HG02798 (cell line): ENCODE measurements at regions not wholly inside any gene's neighbourhood (a gene's known extent, or its start where the extent isn't known, plus 50 kb on each side); places are given as distances from the start of the nearest gene placed in this dataset.
"Not testable (repeated sequence)": the region's sequence is repeated elsewhere in the genome, so short reads cannot be mapped to it uniquely, and the experiment has no call there.

Experiments used
- ATAC-seq: cut with Tn5 transposase; IDR thresholded peaks from one replicate; pipeline ENCODE4 v1.9.1; 2021; ENCODE audit warnings: mild to moderate bottlenecking; ENCODE audit not compliant: unreplicated experiment, poor library complexity

DNA sequence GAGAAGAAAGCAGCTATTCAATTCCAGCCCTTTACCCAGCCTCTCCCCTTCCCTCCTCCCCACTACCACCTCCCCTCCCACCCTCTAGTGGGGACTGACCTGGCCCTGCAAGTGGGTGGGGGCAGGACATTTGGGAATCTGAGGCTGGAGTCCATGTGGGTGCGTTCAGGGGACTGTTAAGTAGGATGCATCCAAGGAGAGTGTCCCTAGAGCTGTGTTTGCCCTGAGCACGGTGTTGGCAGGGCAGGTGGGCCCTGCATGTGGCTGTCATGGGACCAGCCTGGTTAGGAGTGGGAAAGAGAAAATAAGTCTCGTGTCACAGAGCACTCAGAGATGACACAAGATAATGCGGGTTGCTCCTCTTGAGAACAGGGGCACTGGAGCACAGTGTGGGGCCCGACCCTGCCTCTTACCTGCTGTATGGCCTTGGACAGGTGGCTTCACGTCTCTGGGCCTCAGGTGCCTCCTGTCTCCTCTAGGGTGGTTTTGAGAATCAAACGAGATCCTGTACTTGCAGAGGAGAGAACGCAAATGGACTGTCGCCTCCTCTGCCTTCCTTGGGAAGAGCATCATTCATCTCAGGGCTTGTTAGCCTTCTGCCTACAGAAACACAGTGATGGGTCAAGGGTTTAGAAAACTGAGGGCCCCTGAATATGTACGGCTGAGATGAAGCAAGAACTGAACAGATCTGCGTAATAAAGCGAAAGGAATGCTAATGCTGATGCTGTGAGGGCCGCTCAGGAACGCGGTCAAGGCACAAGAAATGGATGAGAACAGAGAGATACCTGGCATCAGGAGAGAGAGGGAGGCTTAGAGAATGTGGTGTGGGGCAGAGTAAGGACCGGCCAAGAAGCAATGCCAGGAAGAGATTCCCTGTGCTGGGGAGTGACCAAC, 187.7 kb upstream of the HAAO start:
- no peak for ATAC-seq

DNA sequence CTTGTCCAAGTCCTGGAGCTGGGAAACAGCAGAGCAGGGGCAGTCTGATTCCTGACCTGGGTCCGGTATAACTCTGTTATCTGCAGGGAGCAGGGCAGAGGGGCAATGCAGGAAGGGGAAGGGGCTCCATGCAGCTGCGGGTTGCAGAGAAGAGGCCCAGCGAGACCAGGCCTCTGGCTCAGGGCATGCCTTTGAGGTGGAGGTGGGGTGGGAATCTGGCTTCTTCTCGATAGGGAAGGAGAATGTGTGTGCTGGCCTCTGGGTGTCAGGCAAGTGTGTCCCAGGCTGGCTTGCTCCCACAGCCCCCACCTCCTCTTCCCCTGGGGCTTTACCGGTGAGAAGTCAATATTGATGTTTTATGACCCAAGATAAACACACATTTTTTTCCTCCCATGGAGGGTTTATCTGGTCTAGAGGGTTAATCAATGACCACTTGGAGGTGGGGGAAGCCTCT, 187.1 kb upstream of the HAAO start:
- ATAC-seq, result no peak

DNA sequence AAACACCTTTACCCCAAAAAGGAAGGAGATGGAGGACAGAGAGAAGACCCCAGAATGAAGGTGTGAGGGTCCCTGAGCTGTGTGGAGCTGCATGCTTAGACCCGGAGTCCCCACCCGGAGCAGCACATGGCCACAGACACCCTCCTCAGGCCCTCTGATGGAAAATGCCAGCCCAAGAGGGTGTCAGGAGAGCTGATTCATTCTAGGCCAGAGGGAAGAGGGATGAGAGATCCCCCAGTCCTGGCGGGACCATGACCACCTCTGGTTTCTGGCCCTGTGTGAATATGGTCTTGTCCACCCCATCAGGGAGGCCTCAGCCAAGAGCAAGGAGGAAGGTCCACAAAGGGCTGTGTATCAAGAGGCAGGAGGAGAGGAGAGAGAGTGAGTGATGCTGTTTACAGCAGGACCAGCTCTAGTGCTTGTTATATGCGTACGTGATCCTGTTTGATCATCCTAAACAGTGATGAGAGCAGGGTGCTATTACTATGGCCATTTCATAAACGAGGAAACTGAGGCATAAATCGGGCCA, 186.6 kb upstream of the HAAO start:
- ATAC-seq, result no peak

DNA sequence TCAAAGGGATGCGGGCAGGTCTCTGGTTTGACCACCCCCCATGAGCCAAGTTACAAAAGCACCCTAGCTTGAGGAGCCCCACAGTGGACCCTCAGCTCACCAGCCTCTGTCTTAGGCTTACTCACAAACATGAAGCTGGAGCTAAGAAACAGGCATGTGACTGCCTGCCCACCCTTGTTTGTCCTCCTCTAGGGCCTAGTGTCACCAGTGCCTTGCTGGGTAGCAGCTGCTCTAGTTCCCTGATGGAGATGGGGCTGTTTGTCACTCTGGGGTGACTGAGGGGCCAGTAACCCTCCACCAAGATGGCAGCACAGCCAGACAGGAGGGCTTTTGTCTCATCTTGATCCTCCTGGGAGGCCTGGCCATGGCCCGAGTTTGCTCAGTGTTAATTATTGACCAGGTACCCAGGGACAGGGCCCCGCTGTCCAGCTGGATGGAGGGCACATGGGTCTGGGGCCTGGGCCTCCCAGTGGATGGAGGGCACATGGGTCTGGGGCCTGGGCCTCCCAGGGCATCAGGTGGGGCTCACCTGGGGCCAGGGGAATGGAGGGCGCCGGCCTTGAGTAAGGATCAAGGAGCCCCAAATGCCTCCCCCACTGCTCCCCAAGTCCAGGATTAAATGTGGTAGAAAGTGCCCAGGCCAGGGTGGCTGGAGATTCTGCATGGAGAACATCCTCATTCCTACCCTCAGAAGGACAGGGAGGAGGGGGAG, 185.9 kb upstream of the HAAO start:
- no peak for ATAC-seq

DNA sequence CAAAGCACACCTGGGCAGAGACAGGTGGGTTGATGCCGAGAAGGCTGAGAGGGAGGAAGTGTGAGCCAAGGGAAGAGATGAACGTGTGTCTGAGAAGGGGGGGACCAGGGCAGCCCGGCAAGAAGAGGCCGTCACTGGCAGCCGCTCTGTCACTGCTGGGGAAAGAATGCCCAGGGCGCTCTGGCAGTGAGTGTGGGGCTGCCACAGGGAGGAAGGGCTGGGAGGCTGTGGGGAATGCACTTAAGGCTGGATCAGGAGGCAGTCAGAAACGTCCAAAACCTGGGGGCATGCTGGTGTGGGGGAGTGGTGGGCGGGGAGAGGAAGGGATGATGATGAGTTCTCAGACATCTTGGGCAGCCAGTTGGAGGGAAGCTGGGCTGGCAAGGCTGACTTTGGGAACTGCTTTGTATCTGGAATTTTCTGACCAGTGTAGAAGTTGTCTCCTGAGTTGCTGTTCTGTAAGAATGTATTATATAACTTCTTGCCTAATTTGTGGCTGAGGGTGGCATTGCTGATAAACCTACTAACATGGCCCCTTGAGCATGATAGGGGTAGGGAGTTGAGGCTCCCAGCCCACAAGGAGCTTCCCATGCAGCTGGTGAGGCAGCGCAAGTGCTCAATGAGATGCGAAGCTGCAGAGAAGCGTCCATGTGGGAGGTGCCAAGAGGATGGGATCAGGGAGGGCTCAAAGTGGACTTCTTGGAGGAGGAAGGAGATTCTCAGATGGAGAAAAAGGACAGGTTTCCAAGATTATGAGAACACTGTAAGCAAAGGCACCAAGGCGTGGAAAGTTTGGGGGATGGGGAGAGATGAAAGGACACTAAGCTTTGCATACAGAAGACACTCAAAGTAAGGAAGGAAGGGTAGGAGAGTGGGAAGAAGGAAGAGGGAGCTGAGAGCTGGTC, 185.1 kb upstream of the HAAO start:
- no peak for ATAC-seq

DNA sequence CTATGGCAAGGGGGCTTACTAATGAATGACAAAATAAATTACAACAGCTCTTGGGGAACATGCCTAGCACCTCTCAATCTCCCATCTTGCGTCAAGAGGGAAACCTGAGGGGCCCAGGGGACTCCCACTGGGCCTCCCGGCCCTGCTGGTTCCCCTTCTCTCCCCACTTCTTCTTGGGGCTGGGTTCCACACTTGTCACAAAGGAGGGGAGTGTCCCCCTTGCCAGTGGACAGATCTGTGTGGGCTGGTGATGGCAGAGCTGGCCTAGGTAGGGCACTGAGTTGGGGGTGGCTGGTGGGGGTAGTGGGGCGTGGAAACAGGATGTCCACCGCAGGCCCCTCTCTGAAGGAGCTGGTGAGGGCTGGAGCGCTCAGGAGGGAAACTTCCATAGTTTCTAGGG, 184.0 kb upstream of the HAAO start:
- ATAC-seq, result no peak

DNA sequence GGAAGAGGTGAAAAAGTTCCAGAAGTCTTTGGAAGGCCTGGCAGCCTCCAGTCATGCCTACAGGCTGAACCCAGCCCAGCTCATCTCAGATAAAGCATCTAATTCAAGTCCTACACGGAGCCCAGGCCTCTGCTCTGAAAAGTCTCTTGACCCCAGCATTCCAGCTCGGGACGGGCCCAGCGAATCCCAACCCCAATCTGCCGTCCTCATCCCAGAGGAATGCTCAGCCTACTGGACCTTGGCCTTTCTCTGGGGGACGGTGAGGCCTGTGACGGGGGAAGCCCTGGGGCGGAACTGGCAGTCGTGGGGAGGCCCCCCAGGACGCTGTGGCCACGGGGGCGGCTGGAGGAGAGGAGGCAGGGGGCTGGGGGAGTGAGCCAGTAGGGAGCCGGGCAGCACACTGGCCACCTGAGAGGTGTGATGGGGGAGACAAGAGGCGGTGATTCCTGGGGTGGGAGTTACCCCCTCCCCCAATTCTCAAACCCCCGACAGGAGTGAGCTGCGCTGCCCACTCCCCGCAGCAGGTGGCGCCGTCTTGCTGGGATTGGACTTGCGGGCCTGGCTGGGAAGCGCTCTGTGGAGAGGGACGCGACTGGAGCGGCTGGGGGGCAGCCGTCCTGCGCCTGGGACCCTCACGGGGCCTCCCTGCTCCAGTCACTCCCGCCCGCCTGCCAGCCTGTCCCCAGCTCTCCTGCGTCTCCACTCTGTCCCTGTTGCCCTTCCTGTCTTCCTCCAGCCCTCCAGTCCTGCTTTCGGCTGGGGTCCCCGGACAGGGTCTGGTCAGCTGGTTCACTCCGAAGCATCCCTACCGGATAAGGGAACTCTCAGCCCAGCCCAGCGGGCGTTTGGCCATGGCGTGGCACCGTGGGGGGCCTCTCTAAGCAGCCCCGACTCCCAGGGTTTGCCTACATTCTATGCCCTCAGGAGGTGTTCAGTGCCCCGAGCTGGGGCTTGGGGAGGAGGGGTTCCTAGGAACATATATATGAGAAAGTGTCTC, 182.6 kb upstream of the HAAO start:
- no peak for ATAC-seq

DNA sequence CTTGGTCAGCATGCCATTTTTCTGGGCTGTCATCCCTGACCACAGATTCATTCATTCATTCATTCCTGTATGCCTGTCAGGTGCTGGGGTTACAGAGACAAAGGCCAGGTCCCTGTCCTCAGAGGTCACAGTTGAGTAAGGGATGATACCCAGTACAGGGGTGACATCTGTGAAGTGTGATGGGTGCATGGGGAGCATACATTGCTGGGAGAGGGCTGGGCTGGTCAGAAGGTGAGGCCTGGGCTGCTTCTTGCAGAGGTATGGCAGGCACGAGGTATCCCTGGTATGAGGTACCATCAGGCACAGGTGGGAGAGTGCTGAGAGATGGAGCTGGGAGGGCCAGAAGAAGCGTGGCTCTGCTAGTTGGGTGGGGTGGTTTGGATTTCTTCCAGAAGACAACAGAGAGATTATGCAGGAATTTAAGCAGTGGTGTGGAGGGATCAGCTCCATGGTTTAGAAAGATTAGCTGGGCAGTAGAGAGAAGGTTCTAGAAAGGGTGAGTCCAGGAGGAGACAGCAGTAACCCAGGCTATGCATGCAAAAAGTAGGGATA, 181.9 kb upstream of the HAAO start:
- no peak for ATAC-seq

DNA sequence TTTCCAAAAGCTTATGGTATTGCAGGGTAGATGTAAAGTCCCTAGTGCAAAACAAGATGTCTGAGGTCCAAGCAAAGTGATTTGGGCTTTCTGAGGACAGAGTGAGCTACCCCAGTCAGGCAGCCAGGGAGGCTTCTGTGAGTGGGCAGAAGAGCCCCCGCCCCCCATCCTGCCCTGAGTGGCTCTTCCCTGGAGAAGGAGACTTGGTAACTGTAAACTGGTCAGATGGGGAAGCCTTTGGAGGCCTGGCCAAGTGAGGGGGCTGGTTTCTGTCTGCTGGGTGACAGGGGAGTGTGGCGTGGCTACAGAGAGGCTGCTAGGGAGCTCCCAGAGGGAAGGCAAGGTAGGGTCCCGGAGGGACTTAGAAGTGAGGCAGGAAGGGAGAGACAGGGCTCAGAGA, 181.3 kb upstream of the HAAO start:
- no peak for ATAC-seq

DNA sequence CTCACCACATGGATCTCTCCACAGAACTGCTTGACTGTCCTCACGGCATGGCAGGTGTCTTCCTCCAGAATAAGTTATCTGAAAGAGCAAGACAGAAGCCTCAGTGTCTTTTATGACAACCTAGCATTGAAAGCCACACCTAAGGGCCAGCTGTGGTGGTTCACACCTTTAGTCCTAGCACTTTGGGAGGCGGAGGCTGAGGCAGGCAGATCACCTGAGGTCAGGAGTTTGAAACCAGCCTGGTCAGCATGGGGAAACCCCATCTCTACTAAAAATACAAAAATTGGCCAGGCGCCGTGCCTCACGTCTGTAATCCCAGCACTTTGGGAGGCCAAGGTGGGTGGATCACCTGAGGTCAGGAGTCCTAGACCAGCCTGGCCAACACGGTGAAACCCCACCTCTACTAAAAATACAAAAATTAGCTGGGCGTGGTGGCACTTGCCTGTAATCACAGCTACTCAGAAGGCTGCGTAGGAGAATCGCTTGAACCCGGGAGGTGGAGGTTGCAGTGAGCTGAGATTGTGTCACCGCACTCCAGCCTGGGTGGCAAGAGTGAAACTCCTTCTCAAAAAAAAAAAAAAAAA, 180.6 kb upstream of the HAAO start:
- not testable (repeated sequence) for ATAC-seq

DNA sequence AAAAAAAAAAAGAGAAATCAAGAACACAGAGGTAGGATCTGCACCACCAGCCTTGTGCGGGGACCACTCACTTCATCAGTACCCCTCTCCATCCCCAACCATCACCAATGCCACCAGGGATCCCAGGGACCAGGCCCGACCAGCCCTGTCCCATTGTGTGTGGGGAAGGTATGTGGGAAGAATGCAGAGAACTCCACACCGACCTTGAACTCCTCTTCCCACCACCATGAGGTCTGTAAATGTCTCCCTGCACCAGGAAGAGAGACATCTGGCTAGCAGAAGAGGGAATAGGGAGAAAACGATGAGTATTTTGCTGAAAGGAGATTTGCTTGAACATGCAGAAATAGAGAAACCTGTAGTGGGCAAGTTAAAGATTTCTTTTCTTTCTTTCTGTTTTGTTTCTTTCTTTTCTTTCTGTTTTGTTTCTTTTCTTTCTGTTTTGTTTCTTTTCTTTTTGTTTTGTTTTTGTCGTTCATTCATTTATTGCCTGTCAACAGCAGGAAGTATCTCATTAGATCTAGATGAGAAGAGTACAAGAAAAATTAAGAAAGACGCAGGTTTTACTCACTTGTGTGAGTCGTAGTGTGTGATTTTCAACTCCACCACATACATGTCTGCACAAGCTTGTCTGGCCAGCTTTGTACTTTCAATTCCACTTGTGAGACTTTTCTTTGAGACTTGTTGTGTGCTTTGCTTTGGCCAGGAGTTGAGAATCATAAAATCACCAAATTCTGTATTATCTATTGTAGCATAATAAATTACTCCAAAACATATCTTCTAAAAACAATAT, 179.8 kb upstream of the HAAO start:
- ATAC-seq, result no peak

DNA sequence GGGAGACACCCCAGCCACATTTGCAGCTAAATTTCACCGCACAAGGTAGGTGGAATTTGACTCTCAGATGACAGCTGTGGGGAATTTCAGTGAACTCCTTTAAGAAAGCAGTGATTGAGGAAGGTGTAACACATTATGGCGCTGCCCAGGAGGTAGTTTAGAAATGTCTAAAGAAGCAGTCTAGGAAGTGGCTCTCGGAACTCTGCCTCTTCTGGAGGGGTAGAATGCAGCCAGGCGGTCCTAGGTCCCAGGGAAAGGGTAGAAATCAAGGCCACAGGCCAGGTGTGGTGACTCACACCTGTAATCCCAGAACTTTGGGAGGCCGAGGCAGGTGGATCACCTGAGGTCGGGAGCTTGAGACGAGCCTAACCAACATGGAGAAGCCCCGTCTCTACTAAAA, 179.0 kb upstream of the HAAO start:
- ATAC-seq, result no peak

DNA sequence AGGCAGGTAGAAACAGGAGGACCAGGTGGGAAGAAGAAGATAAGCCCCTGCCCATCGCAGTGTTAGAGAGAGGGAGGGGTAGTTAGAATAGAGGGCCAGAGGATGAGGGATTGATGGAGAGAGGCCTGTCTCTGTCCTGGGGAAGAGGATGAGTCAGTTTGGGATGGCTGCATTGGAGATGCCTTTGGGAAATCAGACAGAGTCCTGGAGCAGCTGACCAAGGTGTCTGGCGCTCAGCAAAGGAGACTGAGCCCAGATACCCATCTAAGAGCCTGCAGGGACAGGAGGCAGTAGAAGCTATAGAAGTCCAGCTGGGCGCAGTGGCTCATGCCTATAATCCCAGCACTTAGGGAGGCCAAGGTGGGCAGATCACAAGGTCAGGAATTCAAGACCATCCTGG, 177.8 kb upstream of the HAAO start:
- no peak for ATAC-seq

DNA sequence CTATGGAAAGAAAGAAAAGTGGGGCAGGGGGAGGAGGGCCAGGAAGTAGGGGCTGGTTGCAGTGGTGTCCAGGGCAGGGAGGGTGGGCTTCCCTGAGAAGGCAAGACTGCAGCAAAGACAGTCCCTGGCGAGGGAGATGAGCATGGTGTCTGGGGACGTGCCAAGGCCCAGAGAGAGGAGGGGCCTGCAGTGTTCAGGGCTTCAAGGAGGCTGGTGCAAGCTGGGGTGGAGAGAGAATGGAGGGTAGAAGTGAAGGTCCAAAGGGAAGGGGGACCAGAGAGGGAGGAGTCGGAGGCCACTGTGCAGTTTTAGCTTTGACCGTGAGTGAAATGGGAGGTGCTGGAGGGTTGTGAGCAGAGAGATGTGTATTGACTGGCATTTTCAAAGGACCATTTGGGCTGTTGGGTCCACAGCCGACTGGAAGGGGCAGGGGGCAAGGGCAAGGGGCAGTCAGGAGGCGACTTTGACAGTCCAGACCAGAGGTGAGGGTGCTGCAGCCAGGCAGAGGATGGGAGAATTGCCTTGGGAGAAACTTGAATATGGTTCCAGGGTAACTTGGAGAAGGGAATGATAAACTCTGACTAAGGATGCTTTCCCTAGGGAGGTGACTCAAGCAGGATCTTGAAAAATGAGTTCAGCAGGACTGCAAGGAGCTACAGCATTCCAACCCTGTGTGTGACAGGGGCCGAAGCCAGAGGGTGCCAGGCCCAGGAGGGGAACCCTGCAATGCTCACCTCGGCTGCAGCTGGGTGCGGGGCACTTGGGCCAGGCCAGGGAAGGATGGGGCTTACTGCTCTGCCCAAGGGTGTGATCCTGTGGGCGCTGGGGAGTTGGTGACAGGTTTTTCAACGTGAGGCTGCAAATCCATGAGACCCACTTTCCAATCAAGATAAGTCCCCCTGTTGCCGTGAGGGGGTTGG, 177.1 kb upstream of the HAAO start:
- ATAC-seq, result no peak

DNA sequence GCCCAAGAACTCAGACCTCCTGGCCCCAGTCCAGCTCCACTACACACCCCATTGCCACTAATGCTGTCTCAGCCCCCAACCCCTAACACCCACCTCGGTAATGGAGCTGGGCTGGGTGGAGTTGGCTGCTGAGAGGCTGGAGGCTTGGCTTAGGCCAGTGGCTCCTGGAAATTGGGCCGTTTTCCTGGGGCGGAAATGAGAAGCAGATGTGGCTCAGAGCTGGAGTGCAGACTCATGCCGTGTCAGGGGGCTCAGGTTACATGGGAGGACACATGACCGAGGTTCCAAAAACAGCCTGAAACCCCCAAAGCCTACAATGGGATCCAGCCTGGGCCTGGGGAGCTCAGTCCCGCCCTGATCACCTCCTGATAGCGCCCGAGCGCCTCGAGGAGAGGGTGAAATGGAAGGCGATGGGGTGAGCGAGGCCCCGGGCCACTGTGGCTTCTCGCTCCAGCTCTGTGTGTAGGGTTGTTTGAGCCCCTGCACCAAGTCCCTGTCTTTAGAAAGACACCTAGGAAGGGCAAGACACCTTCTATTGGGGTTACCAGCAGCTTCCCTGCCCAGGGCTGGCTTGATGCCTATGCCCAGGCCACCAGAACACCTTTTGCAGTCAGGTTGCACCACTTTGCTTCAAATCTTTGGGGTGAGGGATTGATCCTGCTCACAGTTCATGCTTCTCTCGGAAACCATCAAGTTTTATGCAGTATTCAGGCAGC, 175.7 kb upstream of the HAAO start:
- no peak for ATAC-seq

DNA sequence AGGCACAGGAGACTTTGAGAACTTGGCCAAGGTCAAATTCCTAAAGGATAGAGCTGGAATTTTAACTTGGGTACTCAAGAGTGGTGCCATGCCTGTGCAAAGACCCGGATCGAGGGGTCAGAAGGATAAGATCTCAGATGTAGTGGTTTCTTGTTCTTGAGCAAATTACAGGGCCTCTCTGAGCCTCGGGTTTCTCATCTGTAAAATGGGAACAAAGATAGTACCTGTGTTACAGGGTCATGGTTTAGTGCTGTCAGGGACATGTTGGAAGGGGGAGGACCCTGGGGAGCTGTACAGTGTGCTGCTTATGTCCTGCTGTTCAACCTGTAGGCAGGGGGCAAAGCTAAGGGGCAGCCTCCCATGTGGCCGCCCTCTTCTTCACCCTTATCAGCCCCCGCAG, 173.5 kb upstream of the HAAO start:
- ATAC-seq, result no peak
